ENCODE measurements at regions not wholly inside any gene's neighbourhood (a gene's known extent, or its start where the extent isn't known, plus 50 kb on each side); places are given as distances from the start of the nearest gene placed in this dataset.

DNA sequence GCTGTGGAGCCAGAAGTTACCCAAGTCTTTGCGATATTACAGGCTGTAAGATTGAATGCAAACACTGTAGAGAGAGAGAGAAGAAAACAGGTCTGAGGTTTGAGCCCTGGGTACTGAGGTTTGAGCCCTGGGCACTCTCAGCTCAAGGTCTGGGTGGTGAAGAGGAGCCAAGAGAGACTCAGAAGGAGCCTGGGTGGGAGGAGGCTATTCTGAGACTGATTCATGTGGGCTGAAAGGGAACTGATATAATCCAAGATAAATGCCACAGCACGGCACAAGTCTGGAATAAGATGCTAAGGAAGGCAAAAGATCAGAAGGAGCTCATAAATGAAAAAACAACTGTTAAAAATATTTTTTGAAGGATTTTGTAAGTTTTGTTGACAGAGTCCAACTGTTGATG lies 407.6 kb upstream of the HS6ST1 start:
- TF ChIP-seq, protein P1, sequence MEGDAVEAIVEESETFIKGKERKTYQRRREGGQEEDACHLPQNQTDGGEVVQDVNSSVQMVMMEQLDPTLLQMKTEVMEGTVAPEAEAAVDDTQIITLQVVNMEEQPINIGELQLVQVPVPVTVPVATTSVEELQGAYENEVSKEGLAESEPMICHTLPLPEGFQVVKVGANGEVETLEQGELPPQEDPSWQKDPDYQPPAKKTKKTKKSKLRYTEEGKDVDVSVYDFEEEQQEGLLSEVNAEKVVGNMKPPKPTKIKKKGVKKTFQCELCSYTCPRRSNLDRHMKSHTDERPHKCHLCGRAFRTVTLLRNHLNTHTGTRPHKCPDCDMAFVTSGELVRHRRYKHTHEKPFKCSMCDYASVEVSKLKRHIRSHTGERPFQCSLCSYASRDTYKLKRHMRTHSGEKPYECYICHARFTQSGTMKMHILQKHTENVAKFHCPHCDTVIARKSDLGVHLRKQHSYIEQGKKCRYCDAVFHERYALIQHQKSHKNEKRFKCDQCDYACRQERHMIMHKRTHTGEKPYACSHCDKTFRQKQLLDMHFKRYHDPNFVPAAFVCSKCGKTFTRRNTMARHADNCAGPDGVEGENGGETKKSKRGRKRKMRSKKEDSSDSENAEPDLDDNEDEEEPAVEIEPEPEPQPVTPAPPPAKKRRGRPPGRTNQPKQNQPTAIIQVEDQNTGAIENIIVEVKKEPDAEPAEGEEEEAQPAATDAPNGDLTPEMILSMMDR (IDR thresholded peaks at IDR 0.05; ENCODE audit: low read length) = no peak
- TF ChIP-seq EZH2phosphoT487 (IDR thresholded peaks at IDR 0.05; ENCODE audit: low read length) (no peak), EZH2 (optimal IDR thresholded peaks at IDR 0.05; ENCODE audit: low read depth, low read length) (no peak)
